ENCODE measurements at regions not wholly inside any gene's neighbourhood (a gene's known extent, or its start where the extent isn't known, plus 50 kb on each side); places are given as distances from the start of the nearest gene placed in this dataset.

GRCh38 chr9:114733816-114734215 is 51.8 kb upstream of the TEX48 start:
- Mint-ChIP-seq H3K4me1 (peaks cover 31 to 42% (median 36%) of the 10 kb centered on the region in 4 donors), H3K36me3 (no peaks in the 10 kb centered on the region), H3K27me3 (no peaks in the 10 kb centered on the region), H3K27ac (no peak overlapping the region), H3K4me3 (no peak overlapping the region), H3K9me3 (no peaks in the 10 kb centered on the region)
- Histone ChIP-seq H3K4me3 (ENCODE audit: low read length in 2 of 2) (no peak overlapping the region), H3K27me3 (ENCODE audit: insufficient read depth, low read length) (no peaks in the 10 kb centered on the region), H3K9me3 (ENCODE audit: control insufficient read depth in 1 of 2, low read length in 2 of 2) (no peaks in the 10 kb centered on the region), H3K36me3 (ENCODE audit: insufficient read depth, low read length) (no peaks in the 10 kb centered on the region), H3K27ac (ENCODE audit: low read depth, low read length) (no peak overlapping the region), H3K4me1 (ENCODE audit: insufficient read depth, low read length) (peaks cover 40% of the 10 kb centered on the region)
- intact Hi-C loops (cut with micrococcal nuclease): loop anchor here (2.0 kb wide), 1 partner anchor 43 kb away; no protein-coding TSS in a partner anchor
- ChIA-PET POLR2A (ENCODE audit: partially characterized antibody) (interaction anchor here (2.3 to 5.4 kb wide), 3 partner anchors 43 to 195 kb away, joined by 8 to 37 read pairs (median 32); partner anchors contain the start of gene TNFSF8), CTCF (ENCODE audit: partially characterized antibody) (interaction anchor here (0.6 to 3.8 kb wide), 6 partner anchors 51 to 286 kb away, joined by 3 to 25 read pairs (median 4); partner anchors contain the start of gene TEX48)
- DNase-seq: no peak

GRCh38 chr9:114732823-114733222 is 50.8 kb upstream of the TEX48 start:
- ChIA-PET CTCF (ENCODE audit: partially characterized antibody) (interaction anchor here (0.8 to 3.8 kb wide), 6 partner anchors 14 to 282 kb away, joined by 3 to 25 read pairs (median 4); partner anchors contain the start of gene TEX48), POLR2A (ENCODE audit: partially characterized antibody) (interaction anchor here (1.0 to 5.4 kb wide), 3 partner anchors 42 to 176 kb away, joined by 4 to 37 read pairs (median 8); no protein-coding TSS in a partner anchor)
- Histone ChIP-seq H3K4me1 (ENCODE audit: insufficient read depth, low read length) (peaks cover 30% of the 10 kb centered on the region), H3K9me3 (ENCODE audit: control insufficient read depth in 1 of 2, low read length in 2 of 2) (no peaks in the 10 kb centered on the region), H3K27ac (ENCODE audit: low read depth, low read length) (no peak overlapping the region), H3K4me3 (ENCODE audit: low read length in 2 of 2) (no peak overlapping the region), H3K27me3 (ENCODE audit: insufficient read depth, low read length) (no peaks in the 10 kb centered on the region), H3K36me3 (ENCODE audit: insufficient read depth, low read length) (no peaks in the 10 kb centered on the region)
- Mint-ChIP-seq H3K4me1 (peaks cover 24 to 32% (median 28%) of the 10 kb centered on the region in 4 donors), H3K36me3 (no peaks in the 10 kb centered on the region), H3K27me3 (no peaks in the 10 kb centered on the region), H3K9me3 (peaks cover 0 to 6% (median 0%) of the 10 kb centered on the region in 8 donors), H3K27ac (no peak overlapping the region), H3K4me3 (no peak overlapping the region)
- intact Hi-C loops (cut with micrococcal nuclease): no loop called here
- DNase-seq: no peak
